Frontal cortex (tissue), 3 donors: ENCODE measurements at regions not wholly inside any gene's neighbourhood (a gene's known extent, or its start where the extent isn't known, plus 50 kb on each side); places are given as distances from the start of the nearest gene placed in this dataset.
"Not testable (repeated sequence)": the region's sequence is repeated elsewhere in the genome, so short reads cannot be mapped to it uniquely, and the experiment has no call there.

Experiments
- DNase-seq, 2 donors: peaks; one replicate each; pipeline ENCODE4 v3.0.0; 2012; ENCODE audit warnings: low spot score in 2 of 2
- FAIRE-seq: peaks from 2 replicates; lab custom pipeline; 2012; peaks lifted over from hg19 to GRCh38; lab: Jason Lieb, UNC
- donor health status: control.
- donor health status: control.
- donor health status: control.

DNA sequence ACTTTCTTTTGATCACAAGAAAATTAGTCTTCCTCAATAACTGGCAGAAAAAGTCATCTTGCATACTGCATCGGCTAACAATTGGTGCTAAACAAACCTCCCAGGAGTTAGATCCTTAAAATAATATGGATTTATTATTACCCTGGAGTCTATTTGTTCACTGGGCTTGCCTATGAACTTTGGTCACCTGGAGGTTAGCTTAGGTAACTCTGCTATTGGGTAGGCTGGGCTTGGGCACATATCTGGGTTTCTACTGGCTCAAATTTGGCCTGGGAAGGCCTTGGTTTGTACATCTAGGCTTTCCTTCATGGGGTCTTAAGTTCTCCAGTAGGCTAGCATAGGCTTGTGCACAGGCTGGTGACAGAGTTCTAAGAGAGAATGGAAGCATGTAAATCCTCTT is 279.9 kb downstream of the RASEF start:
- no peak for DNase-seq
- no peak for FAIRE-seq

DNA sequence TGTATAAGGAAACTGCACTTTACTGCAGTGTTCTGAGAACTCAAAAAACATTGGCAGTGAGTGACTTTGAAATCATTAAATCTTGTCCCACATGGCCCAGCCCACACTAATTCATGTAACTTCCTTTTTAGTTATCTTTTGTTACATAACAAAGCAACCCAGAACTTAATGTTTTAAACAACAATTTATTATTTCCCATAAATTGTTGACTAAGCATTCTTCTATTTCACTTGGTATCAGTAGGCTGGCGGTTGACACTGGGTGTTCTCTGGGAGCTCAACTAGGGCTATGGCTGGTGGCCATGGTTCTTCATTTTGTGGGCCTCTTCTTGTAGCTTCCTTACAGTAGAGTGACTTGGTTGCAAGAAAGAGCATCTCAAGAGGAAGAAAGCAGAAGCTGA is 278.4 kb downstream of the RASEF start:
- DNase-seq (no peak), FAIRE-seq (no peak)

DNA sequence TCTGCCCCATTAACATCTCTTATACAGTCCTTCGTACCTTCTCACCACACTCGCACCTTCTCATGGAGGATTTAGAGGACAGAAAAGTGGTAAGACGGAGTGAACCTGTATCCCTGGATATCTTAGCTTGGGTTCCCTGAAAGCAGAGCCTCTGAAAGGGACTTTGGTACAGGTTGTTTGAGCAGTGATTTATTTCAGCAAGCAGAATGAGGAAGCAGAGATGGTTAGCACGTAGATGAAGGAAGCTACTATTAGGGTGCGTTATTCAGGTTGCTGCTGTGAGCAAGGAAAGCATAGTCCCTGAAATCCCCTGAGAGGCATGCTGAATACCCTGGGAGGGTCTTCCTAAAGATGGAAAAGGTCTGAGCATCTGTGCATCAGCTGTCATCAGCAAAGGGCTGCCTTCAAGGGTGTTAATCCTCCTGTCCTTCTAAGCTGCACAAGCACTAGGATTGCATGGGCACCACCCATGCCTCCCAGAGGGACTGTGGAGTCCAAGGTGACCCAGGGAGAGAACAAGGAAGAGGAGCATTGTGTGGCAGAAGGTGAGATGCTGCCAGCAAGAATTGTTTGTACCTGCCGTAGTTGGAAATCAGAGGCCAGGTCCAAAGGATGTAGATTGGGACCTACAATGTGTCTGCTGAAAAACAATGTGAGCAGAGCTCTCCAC is 273.7 kb downstream of the RASEF start:
- FAIRE-seq (no peak), DNase-seq (no peak)

DNA sequence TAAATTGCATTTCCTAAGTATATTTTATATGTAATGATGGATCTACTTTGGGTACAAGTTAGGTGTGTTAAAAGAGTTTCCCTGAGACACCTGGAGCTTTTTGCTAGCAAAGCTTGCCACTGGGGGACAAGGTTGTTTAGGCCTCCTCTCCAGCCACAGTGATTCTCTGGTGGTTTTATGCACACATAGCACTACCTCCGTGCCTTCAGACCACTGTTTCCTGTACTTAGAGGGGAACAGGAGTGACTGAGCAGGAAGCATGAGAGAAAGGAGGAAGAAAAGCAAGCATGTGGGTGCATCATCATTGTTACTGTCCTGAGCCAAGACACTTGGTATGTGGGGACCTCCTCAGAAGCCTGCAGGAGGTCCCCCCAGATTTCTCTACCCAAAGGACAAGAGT is 272.1 kb downstream of the RASEF start:
- FAIRE-seq = no peak

GRCh38 chr9:82791692-82792091 is 271.2 kb downstream of the RASEF start:
- FAIRE-seq (no peak), DNase-seq (no peak)

More for the DNA sequence above, 272.1 kb downstream of the RASEF start:
- no peak for DNase-seq

DNA sequence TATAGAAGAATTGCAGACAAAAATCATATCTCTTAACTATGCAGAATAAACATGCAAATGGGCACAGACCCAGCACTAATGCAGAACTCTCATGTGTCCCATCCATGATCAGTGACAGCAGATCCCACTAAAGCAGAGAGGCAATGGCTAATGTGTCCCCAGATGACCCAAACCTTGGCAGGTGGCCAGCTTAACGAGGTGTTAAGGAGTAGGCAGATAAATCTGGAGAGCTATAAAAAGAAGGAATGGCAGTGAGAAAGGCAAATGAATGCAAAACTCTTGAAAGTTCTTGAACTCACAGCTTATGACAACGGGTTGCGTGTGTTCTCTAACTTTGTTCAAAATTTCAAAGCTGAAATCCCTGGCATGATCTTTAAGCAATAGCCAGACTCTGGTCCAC is 265.4 kb downstream of the RASEF start:
- DNase-seq (no peak), FAIRE-seq (no peak)

DNA sequence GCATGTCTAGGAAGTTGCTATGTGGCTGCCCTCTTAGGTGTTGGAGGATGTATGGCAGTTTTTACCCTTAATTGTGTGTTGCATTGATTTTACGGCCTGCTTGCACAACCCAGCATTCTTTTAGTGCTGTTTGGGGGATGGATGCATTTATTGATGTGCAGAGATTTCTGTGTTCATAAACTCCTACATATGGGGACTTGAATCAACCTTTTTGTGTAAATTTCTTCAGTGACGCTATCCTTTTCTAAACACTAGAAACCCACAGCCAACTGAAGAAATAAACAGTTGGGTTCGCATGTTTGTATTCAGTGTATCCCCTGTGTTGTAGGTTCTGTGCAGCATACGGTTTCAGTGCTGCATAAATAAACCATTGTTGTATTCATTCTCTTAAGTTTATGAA is 263.7 kb downstream of the RASEF start:
- FAIRE-seq = no peak

GRCh38 chr9:82805027-82805426 is 257.9 kb downstream of the RASEF start:
- no peak for FAIRE-seq

More for the DNA sequence above, 263.7 kb downstream of the RASEF start:
- no peak for DNase-seq

DNA sequence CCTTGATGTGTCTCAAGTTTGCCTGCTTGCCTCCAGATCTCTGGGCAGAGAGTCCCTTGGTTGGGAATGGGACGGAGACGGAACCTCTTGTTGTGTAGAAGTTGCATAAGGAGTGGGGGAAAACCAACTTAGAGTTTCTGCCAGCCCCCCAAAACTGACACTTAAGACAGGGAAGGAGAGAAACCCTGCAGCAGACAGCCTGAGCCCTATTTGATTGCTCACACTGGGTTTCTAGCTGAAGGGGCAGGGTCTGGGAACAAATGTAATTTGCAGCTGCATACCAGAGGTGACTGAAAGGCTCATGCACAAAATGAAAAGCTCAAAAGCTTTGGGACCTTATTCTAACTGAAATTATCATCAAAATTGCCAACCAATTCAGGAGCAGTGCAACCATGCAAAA is 254.5 kb downstream of the RASEF start:
- no peak for FAIRE-seq
- no peak for DNase-seq

More at GRCh38 chr9:82805027-82805426, 257.9 kb downstream of the RASEF start:
- no peak for DNase-seq

DNA sequence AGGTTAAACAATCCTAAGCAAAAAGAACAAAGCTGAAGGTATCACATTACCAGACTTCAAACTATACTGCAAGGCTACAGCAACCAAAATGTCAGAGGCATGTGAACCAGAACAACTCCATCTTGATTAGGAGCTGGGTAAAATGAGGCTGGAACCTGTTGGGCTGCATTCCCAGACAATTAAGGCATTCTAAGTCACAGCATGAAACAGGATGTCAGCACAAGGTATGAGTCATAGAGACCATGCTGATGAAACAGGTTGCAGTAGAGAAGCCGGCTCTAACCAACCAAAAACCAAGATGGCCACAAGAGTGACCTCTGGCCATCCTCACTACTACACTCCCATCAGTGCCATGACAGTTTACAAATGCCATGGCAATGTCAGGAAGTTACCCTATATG is 252.0 kb downstream of the RASEF start:
- no peak for FAIRE-seq

GRCh38 chr9:82819260-82819659 is 243.7 kb downstream of the RASEF start:
- no peak for DNase-seq
- no peak for FAIRE-seq

More for the DNA sequence above, 252.0 kb downstream of the RASEF start:
- no peak for DNase-seq

DNA sequence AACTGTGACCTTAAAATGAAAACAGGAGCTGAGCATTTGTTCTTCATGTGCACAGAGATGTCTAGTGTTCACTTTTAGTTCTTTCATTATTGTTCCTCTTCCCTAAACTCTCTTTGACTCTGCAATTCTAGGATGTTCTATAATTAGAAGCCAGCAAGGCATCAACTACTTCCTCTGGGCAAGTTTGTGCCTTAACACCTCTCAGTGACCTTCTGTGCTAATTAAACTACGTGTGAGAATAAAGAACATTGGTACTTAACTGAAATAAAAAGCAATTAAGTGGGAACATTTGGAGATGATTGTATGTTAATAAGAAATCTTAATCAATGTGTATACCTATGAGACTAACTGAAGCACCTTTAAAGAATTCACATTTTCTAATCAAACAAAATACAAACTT is 242.8 kb downstream of the RASEF start:
- DNase-seq (no peak), FAIRE-seq (no peak)

DNA sequence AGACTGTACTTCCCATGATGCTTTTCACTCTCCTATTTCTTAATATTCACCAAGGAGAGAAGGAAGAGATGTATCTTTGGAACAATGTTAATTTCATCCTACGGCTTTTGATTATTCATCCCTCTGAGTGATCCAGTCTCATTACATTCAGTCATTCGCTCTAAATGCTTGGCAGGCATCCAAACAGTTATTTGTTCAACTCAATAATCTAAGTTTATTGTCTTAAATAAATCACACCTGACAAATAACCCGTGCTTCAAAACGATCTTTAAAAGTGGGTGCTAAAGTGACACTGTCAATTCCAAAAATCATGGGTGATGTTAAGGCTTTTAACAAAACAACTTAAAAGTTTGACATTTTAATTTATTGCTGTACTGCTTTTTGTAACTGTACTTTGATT is 233.1 kb downstream of the RASEF start:
- DNase-seq (no peak), FAIRE-seq (no peak)

DNA sequence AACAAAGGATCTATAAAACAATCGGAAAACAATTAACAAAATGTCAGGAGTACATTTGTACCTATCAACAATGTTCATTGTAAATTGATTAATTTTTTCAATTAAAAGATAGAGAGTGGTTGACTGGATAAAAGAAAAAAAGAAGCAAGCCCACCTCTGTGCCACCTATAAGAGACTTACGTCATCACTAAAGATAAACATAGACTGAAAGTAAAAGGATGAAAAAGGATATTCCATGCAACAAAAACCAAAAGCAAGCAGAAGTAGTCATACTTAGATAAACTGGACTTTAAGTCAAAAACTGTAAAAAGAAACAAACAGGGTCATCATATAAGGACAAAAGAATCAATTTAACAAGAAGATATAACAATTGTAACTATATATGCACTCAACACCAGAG is 197.4 kb downstream of the RASEF start:
- DNase-seq (no peak), FAIRE-seq (no peak)

DNA sequence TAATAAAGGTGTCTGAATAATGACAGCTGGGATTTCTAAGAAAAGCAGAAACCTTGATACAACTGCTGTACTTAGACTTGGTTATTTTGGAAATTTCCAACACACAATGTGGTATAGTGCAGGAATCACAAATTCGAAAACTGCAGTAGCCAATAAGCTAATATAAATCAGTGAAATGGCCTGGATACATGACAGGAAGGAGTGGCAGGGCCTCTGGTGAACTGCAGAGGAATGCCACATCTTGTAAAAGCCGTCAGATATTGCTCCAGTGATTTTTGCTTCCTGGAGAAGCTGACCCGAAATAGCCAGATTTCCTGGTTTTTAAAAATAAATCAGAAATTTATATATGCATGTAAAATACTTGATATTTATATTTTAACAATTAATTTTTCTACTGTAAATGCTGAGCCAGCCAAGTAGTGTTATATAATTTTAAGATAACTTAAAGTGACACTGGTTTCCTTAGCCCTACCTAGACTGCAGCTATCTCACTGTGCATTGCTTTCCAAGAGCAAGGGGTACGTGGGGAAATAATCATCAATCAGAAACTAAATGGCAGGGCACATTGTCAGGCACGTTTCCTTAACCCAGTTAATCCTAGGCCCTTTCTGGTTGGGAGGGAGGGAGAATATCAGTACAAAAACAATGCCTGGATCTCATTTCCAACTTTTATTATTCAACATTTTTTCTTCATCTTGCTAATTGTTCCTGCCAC is 182.4 kb downstream of the RASEF start:
- DNase-seq = no peak
- no peak for FAIRE-seq

- DNase-seq (no peak), FAIRE-seq (no peak)
Observed at GRCh38 chr9:82882138-82882537, 180.8 kb downstream of the RASEF start.

DNA sequence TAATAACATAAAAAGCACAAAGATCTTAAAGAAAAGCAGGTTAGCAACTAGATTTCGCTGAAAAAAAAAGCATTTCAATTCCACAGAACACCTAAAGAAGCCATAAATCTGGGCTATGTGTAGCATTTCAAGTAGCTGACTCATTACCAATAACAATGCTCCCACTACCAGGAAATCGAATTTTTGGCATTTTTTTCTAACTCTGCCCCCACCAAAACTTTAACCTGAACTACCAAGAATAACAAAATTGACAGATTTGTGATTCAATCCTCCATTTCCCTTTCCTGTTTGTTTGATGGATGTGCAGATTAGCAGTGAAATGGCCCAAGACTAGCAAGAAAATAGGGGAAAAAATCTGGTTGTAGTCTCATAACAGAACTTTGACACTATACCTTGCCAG is 180.2 kb downstream of the RASEF start:
- no peak for FAIRE-seq
- no peak for DNase-seq

DNA sequence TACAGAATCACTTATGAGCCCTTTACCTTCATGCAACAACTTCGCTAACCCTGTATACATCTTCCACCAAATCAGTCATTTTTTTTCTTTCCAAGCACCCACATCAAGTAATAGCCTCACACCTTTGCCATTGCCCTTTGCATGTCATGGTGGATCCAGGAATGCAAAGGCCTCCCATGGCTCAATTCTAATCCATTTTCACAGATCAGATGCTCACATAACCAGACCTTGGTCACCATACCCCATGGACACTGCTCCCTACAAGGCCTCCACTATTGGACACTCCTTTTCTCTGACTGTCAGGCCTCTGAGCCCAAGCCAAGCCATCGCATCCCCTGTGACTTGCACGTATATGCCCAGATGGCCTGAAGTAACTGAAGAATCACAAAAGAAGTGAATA is 179.5 kb downstream of the RASEF start:
- FAIRE-seq = no peak
- no peak for DNase-seq

GRCh38 chr9:82883974-82884373 is 179.0 kb downstream of the RASEF start:
- not testable (repeated sequence) for FAIRE-seq, DNase-seq

DNA sequence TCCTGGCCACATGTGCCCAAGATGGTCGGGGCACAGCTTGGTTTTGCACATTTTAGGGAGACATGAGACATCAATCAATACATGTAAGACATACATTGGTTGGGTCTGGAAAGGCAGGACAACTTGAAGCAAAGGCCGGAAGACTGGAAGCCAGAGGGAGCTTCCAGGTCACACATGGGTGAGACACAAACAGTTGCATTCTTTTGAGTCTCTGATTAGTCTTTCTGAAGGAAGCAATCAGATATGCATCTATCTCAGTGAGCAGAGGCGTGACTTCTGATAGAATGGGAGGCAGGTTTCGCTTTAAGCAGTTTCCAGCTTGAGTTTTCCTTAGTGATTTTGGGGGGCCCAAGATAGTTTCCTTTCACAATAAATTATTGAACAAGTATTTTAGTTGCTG is 172.5 kb downstream of the RASEF start:
- DNase-seq (no peak), FAIRE-seq (no peak)

DNA sequence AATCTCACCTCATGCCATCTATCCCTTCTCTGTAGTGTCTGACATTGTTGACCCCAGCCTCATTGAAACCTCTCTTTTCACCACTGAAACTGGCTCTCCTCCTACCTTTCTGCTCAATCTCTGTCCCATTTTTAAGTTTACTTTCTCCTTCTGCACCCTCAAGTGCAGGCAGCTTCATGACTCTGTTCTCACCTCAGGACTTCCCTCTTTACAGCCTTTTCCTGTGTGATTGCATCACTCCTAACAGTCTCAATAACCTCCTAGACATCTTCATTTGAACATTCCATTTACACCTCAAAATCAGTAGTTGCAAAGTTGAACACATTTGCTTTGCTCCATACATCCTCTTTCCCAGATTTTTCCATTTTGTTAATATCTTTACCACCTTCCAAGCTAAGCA is 172.1 kb downstream of the RASEF start:
- FAIRE-seq (no peak), DNase-seq (no peak)

DNA sequence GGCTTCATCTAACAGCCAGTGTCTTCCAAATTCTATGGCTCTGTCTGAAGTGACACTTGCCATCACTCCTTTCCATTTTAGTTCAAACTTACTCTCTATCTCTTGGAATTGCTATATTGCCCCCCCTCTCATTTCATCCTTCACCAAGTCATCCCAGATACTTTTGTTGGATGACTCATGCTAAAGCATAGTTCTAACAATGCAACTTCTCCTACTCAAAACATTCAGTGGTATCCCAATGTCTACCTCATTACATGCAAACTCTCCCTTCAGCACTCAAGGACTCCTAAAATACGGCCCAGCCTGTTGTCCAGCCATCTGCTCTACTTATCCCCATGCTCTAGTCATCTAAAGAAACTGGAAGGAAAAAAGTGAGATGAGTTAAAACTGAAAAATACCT is 171.6 kb downstream of the RASEF start:
- DNase-seq (no peak), FAIRE-seq (no peak)
